Fibroblast of lung (primary cell): ENCODE measurements at regions not wholly inside any gene's neighbourhood (a gene's known extent, or its start where the extent isn't known, plus 50 kb on each side); places are given as distances from the start of the nearest gene placed in this dataset.

Experiments
- EZH2 ChIP-seq: IDR thresholded peaks from 2 replicates; pipeline ENCODE4 v1.5.1; 2012; ENCODE audit warnings: low read length, control low read depth, mild to moderate bottlenecking; ENCODE audit errors: missing control alignments
- TF ChIP-seq, protein P1 (sequence below), 2 donors: IDR thresholded peaks in 1 of 2; conservative IDR thresholded peaks in 1 of 2; 1 replicate in 1 of 2; 2 replicates in 1 of 2; pipeline ENCODE4 v1.5.1; 2011 to 2012; ENCODE audit warnings: low read length in 2 of 2, control low read depth in 1 of 2, inconsistent platforms in 1 of 2, low read depth in 1 of 2, mild to moderate bottlenecking in 1 of 2

DNA sequence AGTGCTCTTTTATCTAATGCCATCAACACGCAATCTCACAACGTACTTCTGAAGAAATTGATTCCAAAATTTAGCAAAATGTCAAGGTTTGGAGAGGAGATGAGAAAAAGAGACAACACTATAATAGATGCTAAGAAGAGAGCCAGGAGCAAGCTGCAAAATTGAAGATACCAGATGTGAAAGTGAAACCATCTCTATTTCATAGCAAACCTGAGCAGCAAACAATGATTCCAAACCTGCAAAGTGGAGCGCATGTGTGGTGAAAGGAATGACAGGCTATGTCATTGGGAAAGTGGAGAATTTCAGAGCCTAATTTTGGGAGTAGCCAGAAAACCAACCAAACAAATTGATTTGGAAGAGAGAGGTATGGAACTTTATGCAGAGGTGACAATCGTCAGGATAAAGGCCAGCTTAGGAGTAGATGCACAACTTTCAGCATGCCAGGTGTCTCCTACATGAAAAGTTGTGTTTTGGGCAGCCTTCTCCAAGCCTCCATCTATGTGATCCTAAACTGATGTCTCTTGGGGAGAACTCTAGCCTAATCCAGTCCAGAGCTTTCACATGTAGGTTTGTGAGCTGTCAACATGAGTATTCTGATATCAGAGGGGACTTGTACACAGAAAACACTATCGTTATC lies 158.4 kb upstream of the FNDC3A start:
- TF ChIP-seq EZH2: no peak
- TF ChIP-seq, protein P1, sequence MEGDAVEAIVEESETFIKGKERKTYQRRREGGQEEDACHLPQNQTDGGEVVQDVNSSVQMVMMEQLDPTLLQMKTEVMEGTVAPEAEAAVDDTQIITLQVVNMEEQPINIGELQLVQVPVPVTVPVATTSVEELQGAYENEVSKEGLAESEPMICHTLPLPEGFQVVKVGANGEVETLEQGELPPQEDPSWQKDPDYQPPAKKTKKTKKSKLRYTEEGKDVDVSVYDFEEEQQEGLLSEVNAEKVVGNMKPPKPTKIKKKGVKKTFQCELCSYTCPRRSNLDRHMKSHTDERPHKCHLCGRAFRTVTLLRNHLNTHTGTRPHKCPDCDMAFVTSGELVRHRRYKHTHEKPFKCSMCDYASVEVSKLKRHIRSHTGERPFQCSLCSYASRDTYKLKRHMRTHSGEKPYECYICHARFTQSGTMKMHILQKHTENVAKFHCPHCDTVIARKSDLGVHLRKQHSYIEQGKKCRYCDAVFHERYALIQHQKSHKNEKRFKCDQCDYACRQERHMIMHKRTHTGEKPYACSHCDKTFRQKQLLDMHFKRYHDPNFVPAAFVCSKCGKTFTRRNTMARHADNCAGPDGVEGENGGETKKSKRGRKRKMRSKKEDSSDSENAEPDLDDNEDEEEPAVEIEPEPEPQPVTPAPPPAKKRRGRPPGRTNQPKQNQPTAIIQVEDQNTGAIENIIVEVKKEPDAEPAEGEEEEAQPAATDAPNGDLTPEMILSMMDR (conservative IDR thresholded peaks at IDR 0.05 in 1 of 2, IDR thresholded peaks at IDR 0.05 in 1 of 2; ENCODE audit: low read depth in 1 of 2, low read length in 2 of 2): no peak
